ENCODE measurements at regions not wholly inside any gene's neighbourhood (a gene's known extent, or its start where the extent isn't known, plus 50 kb on each side); places are given as distances from the start of the nearest gene placed in this dataset.

DNA sequence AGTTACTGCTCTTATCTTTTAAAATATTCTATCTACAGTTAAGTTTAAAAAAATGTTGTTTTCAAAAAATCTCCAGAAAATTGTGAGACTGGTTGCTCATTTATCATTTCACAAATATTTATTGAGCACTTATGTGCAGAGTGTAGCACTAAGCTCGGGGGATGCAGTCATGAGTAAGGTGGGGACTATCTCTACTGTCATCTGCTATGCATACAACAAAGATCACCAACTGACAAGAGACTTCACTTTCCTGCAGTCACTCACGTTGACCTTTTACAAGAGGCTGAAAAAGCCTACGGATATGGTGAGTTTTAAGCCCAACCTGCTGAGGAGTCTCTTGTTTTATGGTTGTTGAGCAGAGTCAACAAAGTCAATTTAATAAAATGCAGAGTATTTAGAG is 392.5 kb downstream of the KLF12 start:
- TF ChIP-seq TAF1 (IDR thresholded peaks at IDR 0.05; ENCODE audit: low read depth) (no peak), RAD21 (conservative IDR thresholded peaks at IDR 0.05) (no peak), SMC3 (conservative IDR thresholded peaks at IDR 0.05; ENCODE audit: poor library complexity) (no peak), EZH2 (IDR thresholded peaks at IDR 0.05; ENCODE audit: borderline replicate concordance, insufficient read depth, low read length, poor library complexity, severe bottlenecking) (no peak)
- TF ChIP-seq, protein P1, sequence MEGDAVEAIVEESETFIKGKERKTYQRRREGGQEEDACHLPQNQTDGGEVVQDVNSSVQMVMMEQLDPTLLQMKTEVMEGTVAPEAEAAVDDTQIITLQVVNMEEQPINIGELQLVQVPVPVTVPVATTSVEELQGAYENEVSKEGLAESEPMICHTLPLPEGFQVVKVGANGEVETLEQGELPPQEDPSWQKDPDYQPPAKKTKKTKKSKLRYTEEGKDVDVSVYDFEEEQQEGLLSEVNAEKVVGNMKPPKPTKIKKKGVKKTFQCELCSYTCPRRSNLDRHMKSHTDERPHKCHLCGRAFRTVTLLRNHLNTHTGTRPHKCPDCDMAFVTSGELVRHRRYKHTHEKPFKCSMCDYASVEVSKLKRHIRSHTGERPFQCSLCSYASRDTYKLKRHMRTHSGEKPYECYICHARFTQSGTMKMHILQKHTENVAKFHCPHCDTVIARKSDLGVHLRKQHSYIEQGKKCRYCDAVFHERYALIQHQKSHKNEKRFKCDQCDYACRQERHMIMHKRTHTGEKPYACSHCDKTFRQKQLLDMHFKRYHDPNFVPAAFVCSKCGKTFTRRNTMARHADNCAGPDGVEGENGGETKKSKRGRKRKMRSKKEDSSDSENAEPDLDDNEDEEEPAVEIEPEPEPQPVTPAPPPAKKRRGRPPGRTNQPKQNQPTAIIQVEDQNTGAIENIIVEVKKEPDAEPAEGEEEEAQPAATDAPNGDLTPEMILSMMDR (IDR thresholded peaks at IDR 0.05; ENCODE audit: poor library complexity, severe bottlenecking): no peak
- TF ChIP-seq, protein P2, sequence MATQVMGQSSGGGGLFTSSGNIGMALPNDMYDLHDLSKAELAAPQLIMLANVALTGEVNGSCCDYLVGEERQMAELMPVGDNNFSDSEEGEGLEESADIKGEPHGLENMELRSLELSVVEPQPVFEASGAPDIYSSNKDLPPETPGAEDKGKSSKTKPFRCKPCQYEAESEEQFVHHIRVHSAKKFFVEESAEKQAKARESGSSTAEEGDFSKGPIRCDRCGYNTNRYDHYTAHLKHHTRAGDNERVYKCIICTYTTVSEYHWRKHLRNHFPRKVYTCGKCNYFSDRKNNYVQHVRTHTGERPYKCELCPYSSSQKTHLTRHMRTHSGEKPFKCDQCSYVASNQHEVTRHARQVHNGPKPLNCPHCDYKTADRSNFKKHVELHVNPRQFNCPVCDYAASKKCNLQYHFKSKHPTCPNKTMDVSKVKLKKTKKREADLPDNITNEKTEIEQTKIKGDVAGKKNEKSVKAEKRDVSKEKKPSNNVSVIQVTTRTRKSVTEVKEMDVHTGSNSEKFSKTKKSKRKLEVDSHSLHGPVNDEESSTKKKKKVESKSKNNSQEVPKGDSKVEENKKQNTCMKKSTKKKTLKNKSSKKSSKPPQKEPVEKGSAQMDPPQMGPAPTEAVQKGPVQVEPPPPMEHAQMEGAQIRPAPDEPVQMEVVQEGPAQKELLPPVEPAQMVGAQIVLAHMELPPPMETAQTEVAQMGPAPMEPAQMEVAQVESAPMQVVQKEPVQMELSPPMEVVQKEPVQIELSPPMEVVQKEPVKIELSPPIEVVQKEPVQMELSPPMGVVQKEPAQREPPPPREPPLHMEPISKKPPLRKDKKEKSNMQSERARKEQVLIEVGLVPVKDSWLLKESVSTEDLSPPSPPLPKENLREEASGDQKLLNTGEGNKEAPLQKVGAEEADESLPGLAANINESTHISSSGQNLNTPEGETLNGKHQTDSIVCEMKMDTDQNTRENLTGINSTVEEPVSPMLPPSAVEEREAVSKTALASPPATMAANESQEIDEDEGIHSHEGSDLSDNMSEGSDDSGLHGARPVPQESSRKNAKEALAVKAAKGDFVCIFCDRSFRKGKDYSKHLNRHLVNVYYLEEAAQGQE (IDR thresholded peaks at IDR 0.05; ENCODE audit: borderline replicate concordance): no peak

All from neural cell (in vitro differentiated cells).